ENCODE measurements at regions not wholly inside any gene's neighbourhood (a gene's known extent, or its start where the extent isn't known, plus 50 kb on each side); places are given as distances from the start of the nearest gene placed in this dataset.

DNA sequence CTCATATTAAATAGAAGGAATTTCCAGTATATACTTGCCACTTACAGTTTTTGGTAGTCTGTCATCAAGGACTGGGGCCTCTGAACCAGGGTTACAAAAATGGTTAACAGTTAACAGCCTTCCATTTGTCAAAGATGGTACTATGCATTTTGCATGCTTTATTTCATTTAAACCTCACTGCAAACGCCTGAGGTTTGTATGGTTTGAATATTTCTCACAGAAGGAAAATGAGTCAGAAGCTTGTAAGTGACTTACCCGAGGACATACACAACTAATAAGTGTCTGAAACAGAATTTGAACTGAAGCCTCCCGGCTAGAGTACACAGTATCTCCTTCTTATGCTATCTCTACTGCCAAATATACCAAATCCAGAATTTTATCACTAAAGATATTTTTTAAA, 1593.5 kb upstream of the ACVR2A start:
- no peaks in the 10 kb centered on the region for H3K9me3 ChIP-seq (ENCODE audit: severe bottlenecking)
- DNase-seq (ENCODE audit: low spot score) (no peak), ATAC-seq (ENCODE audit: low read depth) (no peak)
- H3K4me3 ChIP-seq (ENCODE audit: severe bottlenecking) = no peak overlapping the region
- H3K27me3 ChIP-seq (ENCODE audit: insufficient read depth, poor library complexity, severe bottlenecking) = no peaks in the 10 kb centered on the region
- TF ChIP-seq, protein P1, sequence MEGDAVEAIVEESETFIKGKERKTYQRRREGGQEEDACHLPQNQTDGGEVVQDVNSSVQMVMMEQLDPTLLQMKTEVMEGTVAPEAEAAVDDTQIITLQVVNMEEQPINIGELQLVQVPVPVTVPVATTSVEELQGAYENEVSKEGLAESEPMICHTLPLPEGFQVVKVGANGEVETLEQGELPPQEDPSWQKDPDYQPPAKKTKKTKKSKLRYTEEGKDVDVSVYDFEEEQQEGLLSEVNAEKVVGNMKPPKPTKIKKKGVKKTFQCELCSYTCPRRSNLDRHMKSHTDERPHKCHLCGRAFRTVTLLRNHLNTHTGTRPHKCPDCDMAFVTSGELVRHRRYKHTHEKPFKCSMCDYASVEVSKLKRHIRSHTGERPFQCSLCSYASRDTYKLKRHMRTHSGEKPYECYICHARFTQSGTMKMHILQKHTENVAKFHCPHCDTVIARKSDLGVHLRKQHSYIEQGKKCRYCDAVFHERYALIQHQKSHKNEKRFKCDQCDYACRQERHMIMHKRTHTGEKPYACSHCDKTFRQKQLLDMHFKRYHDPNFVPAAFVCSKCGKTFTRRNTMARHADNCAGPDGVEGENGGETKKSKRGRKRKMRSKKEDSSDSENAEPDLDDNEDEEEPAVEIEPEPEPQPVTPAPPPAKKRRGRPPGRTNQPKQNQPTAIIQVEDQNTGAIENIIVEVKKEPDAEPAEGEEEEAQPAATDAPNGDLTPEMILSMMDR (IDR thresholded peaks at IDR 0.05; ENCODE audit: poor library complexity, severe bottlenecking) = no peak
- no peaks in the 10 kb centered on the region for H3K4me1 ChIP-seq (ENCODE audit: insufficient read depth, poor library complexity, severe bottlenecking)
- no peaks in the 10 kb centered on the region for H3K36me3 ChIP-seq (ENCODE audit: low read depth)
- no peak overlapping the region for H3K27ac ChIP-seq (ENCODE audit: poor library complexity, severe bottlenecking)

DNA sequence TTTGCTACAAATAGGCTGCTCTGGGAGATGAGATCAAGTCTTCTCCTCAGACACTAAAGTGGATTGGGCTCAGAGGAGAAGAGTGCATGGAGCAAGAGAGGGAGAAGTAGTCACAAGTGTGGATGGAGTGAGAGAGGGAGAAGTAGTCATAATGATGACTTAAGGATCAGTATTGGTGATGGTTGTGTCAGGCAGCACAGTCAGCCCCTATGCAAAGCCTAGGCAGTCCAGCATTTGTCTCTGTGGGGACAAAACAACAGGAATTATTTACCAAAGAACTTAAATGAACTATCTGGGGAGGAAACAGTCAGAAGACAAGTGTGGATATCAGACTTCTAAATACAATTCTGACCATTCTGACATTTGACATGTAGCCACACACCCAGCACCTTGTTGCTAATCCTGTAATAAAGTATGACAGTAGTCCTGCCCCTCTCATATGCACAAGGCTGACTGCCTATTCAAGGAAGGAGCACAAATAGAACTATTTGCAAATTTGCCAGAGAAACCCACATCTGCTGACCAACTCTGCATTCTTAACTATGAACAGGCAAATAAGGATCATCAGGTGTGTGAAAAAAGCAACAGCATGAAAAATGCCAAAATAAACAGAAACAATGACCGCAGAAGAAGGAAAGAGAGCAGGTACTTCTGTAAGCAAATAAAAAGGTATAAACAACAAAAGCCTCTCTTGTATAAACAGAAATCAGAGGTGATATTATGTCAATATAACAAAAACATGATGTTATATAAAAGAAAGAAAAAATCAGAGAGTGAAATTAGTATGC, 1597.9 kb upstream of the ACVR2A start:
- Histone ChIP-seq H3K36me3 (ENCODE audit: low read depth) (no peaks in the 10 kb centered on the region), H3K9me3 (ENCODE audit: severe bottlenecking) (no peaks in the 10 kb centered on the region), H3K4me1 (ENCODE audit: insufficient read depth, poor library complexity, severe bottlenecking) (no peaks in the 10 kb centered on the region), H3K27me3 (ENCODE audit: insufficient read depth, poor library complexity, severe bottlenecking) (no peaks in the 10 kb centered on the region), H3K27ac (ENCODE audit: poor library complexity, severe bottlenecking) (no peak overlapping the region), H3K4me3 (ENCODE audit: severe bottlenecking) (no peak overlapping the region)
- no peak for DNase-seq (ENCODE audit: low spot score)
- no peak for ATAC-seq (ENCODE audit: low read depth)
- TF ChIP-seq, protein P1 (IDR thresholded peaks at IDR 0.05; ENCODE audit: poor library complexity, severe bottlenecking) = no peak

DNA sequence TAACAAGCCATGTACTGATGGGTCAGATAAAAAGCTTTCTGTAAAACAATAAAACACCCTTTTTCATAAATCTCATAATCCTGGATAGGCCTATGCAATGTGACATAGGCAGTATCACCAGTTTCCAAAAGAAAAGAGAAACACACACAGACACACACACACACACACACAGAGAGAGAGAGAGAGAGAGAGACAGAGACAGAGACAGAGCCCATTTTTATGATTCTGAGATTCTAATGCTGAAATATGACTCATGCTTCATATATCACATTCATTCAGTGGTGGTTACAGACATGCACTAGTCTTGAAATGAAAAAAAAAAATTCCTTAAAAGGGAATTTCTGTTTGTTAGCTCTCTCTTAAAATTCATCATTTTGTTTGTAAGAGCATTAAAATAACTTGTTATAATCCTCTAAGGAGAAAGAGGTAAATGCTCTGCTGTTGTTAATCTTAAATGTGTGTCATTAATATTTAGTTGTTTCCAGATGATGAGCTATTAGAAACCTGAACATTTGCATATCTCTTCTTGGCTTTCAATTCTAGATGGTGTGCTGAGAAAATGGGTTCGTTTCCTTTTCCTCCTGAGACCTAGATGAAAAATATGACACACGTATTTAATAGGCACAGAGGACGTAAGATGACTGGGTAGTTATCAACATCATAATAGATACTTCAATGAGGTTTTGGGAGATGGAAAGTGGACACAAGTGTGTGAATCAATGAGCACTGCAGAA, 1598.7 kb upstream of the ACVR2A start:
- Histone ChIP-seq H3K4me3 (ENCODE audit: severe bottlenecking) (no peak overlapping the region), H3K9me3 (ENCODE audit: severe bottlenecking) (no peaks in the 10 kb centered on the region), H3K27ac (ENCODE audit: poor library complexity, severe bottlenecking) (no peak overlapping the region), H3K4me1 (ENCODE audit: insufficient read depth, poor library complexity, severe bottlenecking) (no peaks in the 10 kb centered on the region), H3K36me3 (ENCODE audit: low read depth) (no peaks in the 10 kb centered on the region), H3K27me3 (ENCODE audit: insufficient read depth, poor library complexity, severe bottlenecking) (no peaks in the 10 kb centered on the region)
- ATAC-seq (ENCODE audit: low read depth) = peak; percentile 52; the same call in 1 of the 3 replicates
- TF ChIP-seq, protein P1 (IDR thresholded peaks at IDR 0.05; ENCODE audit: poor library complexity, severe bottlenecking) = no peak
- no peak for DNase-seq (ENCODE audit: low spot score)

DNA sequence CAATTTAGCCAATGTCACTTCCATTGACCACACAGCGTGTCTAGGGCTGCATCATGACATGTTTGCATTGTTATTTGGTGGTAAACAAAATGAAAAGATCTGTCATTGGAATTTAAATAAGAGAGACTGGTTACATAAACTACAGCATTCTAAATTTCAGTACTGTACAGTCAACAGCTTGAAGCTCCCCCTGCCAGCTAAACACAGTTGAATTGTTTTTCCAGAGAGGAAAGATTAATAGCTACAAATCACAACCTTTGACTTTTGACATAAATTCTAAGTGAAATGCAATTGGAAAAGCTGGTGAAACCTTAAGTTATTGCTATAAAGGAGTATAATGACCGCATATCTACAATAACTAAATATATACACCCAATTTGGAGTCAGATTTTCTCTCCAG, 1600.0 kb upstream of the ACVR2A start:
- ATAC-seq (ENCODE audit: low read depth) (no peak), DNase-seq (ENCODE audit: low spot score) (no peak)
- no peaks in the 10 kb centered on the region for H3K36me3 ChIP-seq (ENCODE audit: low read depth)
- H3K27ac ChIP-seq (ENCODE audit: poor library complexity, severe bottlenecking) = no peak overlapping the region
- no peaks in the 10 kb centered on the region for H3K27me3 ChIP-seq (ENCODE audit: insufficient read depth, poor library complexity, severe bottlenecking)
- H3K9me3 ChIP-seq (ENCODE audit: severe bottlenecking) = no peaks in the 10 kb centered on the region
- TF ChIP-seq, protein P1 (IDR thresholded peaks at IDR 0.05; ENCODE audit: poor library complexity, severe bottlenecking) = no peak
- H3K4me3 ChIP-seq (ENCODE audit: severe bottlenecking) = no peak overlapping the region
- H3K4me1 ChIP-seq (ENCODE audit: insufficient read depth, poor library complexity, severe bottlenecking) = no peaks in the 10 kb centered on the region

DNA sequence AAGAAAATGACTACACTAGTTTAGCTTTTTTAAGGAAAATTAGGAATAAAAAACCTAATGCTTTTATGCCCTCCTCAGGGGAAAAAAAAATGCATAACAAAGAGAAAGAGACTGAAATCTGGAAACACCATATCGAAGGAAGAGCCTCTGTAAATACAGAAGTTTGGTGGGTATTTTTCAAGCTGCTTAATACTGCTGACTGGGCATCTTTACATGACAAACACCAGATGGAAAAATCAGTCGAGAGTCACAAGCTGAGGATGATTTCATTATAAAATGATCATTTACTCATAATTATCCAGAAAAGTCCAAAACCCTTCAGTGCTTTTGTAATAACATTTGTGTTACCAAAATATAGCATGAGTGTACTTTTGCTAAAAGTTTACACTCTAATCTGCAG, 1600.7 kb upstream of the ACVR2A start:
- H3K4me1 ChIP-seq (ENCODE audit: insufficient read depth, poor library complexity, severe bottlenecking) = no peaks in the 10 kb centered on the region
- H3K4me3 ChIP-seq (ENCODE audit: severe bottlenecking) = no peak overlapping the region
- H3K36me3 ChIP-seq (ENCODE audit: low read depth) = no peaks in the 10 kb centered on the region
- no peak overlapping the region for H3K27ac ChIP-seq (ENCODE audit: poor library complexity, severe bottlenecking)
- no peaks in the 10 kb centered on the region for H3K27me3 ChIP-seq (ENCODE audit: insufficient read depth, poor library complexity, severe bottlenecking)
- no peaks in the 10 kb centered on the region for H3K9me3 ChIP-seq (ENCODE audit: severe bottlenecking)
- TF ChIP-seq, protein P1 (IDR thresholded peaks at IDR 0.05; ENCODE audit: poor library complexity, severe bottlenecking) = no peak
- DNase-seq (ENCODE audit: low spot score) = no peak
- ATAC-seq (ENCODE audit: low read depth) = no peak

Data from RWPE2 (cell line).